HEK293 (cell line): ENCODE measurements at regions not wholly inside any gene's neighbourhood (a gene's known extent, or its start where the extent isn't known, plus 50 kb on each side); places are given as distances from the start of the nearest gene placed in this dataset.

Experiments used
- CTCF ChIA-PET: fragments of 350-600 bp; formaldehyde crosslinking; extraction: SDS; loops from one replicate; lab custom pipeline; 2021; ENCODE audit warnings: antibody characterized with exemption; lab: Yijun Ruan, JAX
- POLR2A ChIA-PET: fragments of 300-600 bp; formaldehyde crosslinking; extraction: SDS; loops from one replicate; lab custom pipeline; 2020; ENCODE audit warnings: antibody characterized with exemption, inconsistent platforms; lab: Yijun Ruan, JAX
- H3K27ac ChIP-seq: fragments of 200-500 bp; sonication (Bioruptor generic); 2 replicates; pipeline ENCODE4 v1.5.1; 2014; ENCODE audit warnings: low read depth, low read length, control low read depth, inconsistent platforms; ENCODE audit errors: extremely low read depth
- H3K36me3 ChIP-seq, 2 experiments: fragments of 200-500 bp in 1 of 2; sonication (Bioruptor generic) in 1 of 2; 1 replicate in 1 of 2; 2 replicates in 1 of 2; pipeline ENCODE4 v1.5.1; 2014 to 2017; ENCODE audit warnings: inconsistent platforms in 2 of 2, low read length in 2 of 2; ENCODE audit not compliant: control insufficient read depth in 2 of 2, insufficient read depth in 1 of 2
- H3K4me1 ChIP-seq: fragments of 200-500 bp; sonication (Bioruptor generic); 2 replicates; pipeline ENCODE4 v1.5.1; 2014; ENCODE audit warnings: mild to moderate bottlenecking, low read length, inconsistent platforms; ENCODE audit not compliant: control insufficient read depth, insufficient read depth
- H3K4me3 ChIP-seq: 2 replicates; pipeline ENCODE4 v1.5.1; 2011; ENCODE audit warnings: low read depth, mild to moderate bottlenecking, control low read depth, low read length, moderate library complexity
- H3K9me3 ChIP-seq: fragments of 200-500 bp; sonication (Bioruptor generic); 2 replicates; pipeline ENCODE4 v1.5.1; 2014; ENCODE audit warnings: low read depth, low read length, inconsistent platforms; ENCODE audit not compliant: control insufficient read depth, insufficient read depth
- GLIS1 ChIP-seq: fragments of 450-650 bp; formaldehyde crosslinking; IDR thresholded peaks from 2 replicates; pipeline ENCODE4 v1.5.1; 2016; ENCODE audit warnings: missing biosample characterization, missing genetic modification characterization
- RBAK ChIP-seq: fragments of 450-650 bp; formaldehyde crosslinking; IDR thresholded peaks from 2 replicates; pipeline ENCODE4 v1.5.1; 2016; ENCODE audit warnings: missing biosample characterization, missing genetic modification characterization
- SP2 ChIP-seq: fragments of 450-650 bp; formaldehyde crosslinking; IDR thresholded peaks from 2 replicates; pipeline ENCODE4 v1.5.1; 2016; ENCODE audit warnings: missing biosample characterization, missing genetic modification characterization
- TRIM28 ChIP-seq: IDR thresholded peaks from 2 replicates; pipeline ENCODE4 v1.6.1; 2011; ENCODE audit warnings: low read length, control low read depth, borderline replicate concordance
- WT1 ChIP-seq: fragments of 450-650 bp; formaldehyde crosslinking; IDR thresholded peaks from 2 replicates; pipeline ENCODE4 v1.5.1; 2016; ENCODE audit warnings: missing biosample characterization, missing genetic modification characterization
- ZBTB10 ChIP-seq: fragments of 450-650 bp; formaldehyde crosslinking; IDR thresholded peaks from 2 replicates; pipeline ENCODE4 v1.5.1; 2016; ENCODE audit warnings: missing biosample characterization, missing genetic modification characterization
- ZBTB49 ChIP-seq: fragments of 450-650 bp; formaldehyde crosslinking; IDR thresholded peaks from 2 replicates; pipeline ENCODE4 v1.5.1; 2016; ENCODE audit warnings: missing biosample characterization, missing genetic modification characterization, low read depth
- ZFP3 ChIP-seq: fragments of 450-650 bp; formaldehyde crosslinking; IDR thresholded peaks from 2 replicates; pipeline ENCODE4 v1.5.1; 2016; ENCODE audit warnings: low read depth, missing biosample characterization, missing genetic modification characterization
- ZFP41 ChIP-seq: fragments of 450-650 bp; formaldehyde crosslinking; IDR thresholded peaks from 2 replicates; pipeline ENCODE4 v1.5.1; 2016; ENCODE audit warnings: missing biosample characterization, missing genetic modification characterization, borderline replicate concordance
- ZNF155 ChIP-seq: fragments of 450-650 bp; formaldehyde crosslinking; IDR thresholded peaks from 2 replicates; pipeline ENCODE4 v1.5.1; 2016; ENCODE audit warnings: missing biosample characterization, missing genetic modification characterization
- ZNF302 ChIP-seq: fragments of 450-650 bp; formaldehyde crosslinking; IDR thresholded peaks from 2 replicates; pipeline ENCODE4 v1.5.1; 2016; ENCODE audit warnings: missing biosample characterization, missing genetic modification characterization, low read depth
- ZNF335 ChIP-seq: fragments of 450-650 bp; formaldehyde crosslinking; conservative IDR thresholded peaks from 2 replicates; pipeline ENCODE4 v1.5.1; 2016; ENCODE audit warnings: missing biosample characterization, missing genetic modification characterization
- ZNF48 ChIP-seq: fragments of 450-650 bp; formaldehyde crosslinking; IDR thresholded peaks from 2 replicates; pipeline ENCODE4 v1.5.1; 2016; ENCODE audit warnings: missing biosample characterization, missing genetic modification characterization
- ZNF529 ChIP-seq: fragments of 450-650 bp; formaldehyde crosslinking; IDR thresholded peaks from 2 replicates; pipeline ENCODE4 v1.5.1; 2017; ENCODE audit warnings: missing genetic modification characterization, missing biosample characterization; ENCODE audit not compliant: insufficient replicate concordance
- ZNF580 ChIP-seq: fragments of 450-650 bp; formaldehyde crosslinking; IDR thresholded peaks from 2 replicates; pipeline ENCODE4 v1.5.1; 2016; ENCODE audit warnings: missing biosample characterization, missing genetic modification characterization
- ZNF654 ChIP-seq: fragments of 450-650 bp; formaldehyde crosslinking; IDR thresholded peaks from 2 replicates; pipeline ENCODE4 v1.5.1; 2016; ENCODE audit warnings: low read depth, missing biosample characterization, missing genetic modification characterization
- TF ChIP-seq, protein P1 (sequence below): fragments of 450-650 bp; formaldehyde crosslinking; IDR thresholded peaks from 2 replicates; pipeline ENCODE4 v1.5.1; 2017; ENCODE audit warnings: missing biosample characterization, mild to moderate bottlenecking, missing genetic modification characterization, moderate library complexity
- TF ChIP-seq, protein P2 (sequence below): fragments of 450-650 bp; formaldehyde crosslinking; IDR thresholded peaks from 2 replicates; pipeline ENCODE4 v1.5.1; 2016; ENCODE audit warnings: missing biosample characterization, missing genetic modification characterization
- TF ChIP-seq, protein P3 (sequence below): fragments of 450-650 bp; formaldehyde crosslinking; IDR thresholded peaks from 2 replicates; pipeline ENCODE4 v1.5.1; 2016; ENCODE audit warnings: missing biosample characterization, missing genetic modification characterization, borderline replicate concordance
- TF ChIP-seq, protein P4 (sequence below): fragments of 450-650 bp; formaldehyde crosslinking; IDR thresholded peaks from 2 replicates; pipeline ENCODE4 v1.5.1; 2016; ENCODE audit warnings: missing biosample characterization, missing genetic modification characterization

DNA sequence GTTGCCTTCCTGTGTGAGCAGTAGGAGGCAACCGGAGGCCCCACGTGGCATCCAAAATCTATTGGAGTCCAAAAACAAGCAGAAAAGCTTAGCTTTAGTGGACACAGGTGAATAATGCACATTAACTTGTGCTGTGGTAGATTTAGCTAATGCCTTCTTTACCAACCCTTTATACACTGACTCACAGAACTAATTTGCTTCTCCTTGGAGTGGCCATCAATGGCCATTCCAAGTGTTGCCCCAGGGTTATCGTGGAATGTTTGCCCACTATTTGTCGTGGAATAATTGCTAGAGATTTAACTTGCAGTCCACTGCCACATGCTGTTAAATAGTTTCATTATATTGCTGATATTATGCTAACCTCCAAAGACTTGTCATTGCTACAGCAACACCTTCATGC is 729.1 kb downstream of the STPG2 start:
- POLR2A ChIA-PET, result no interaction called here
- Histone ChIP-seq H3K9me3 (no peaks in the 10 kb centered on the region), H3K4me1 (no peaks in the 10 kb centered on the region), H3K4me3 (no peak overlapping the region), H3K27ac (no peak overlapping the region), H3K36me3 (no peaks in the 10 kb centered on the region)
- TF ChIP-seq RBAK (tag by site-specific recombination) (no peak), ZNF335 (tag by site-specific recombination) (no peak), ZFP41 (no peak), ZBTB49 (tag by site-specific recombination) (no peak), ZNF654 (tag by site-specific recombination) (no peak)
- CTCF ChIA-PET, result no interaction called here

DNA sequence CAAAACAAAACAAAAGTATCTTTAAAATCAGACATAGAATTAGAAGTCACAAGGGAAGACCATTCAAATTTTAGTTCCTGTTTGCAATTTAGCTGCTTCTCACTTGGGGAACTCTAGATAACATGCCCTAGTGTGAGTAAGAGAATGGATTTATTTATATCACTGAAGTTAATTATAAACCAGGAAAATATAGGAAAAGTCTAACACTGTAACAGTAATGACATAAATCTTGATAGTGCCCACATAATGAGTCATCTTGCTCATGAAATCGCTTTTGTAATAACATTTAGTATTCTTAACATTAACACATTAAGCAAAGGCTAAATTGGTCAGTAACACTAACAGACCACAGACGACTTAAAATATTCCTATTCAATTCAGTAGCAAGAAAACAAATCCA is 710.7 kb downstream of the STPG2 start:
- Histone ChIP-seq H3K27ac (no peak overlapping the region), H3K9me3 (no peaks in the 10 kb centered on the region), H3K4me1 (no peaks in the 10 kb centered on the region), H3K4me3 (no peak overlapping the region), H3K36me3 (no peaks in the 10 kb centered on the region)
- CTCF ChIA-PET, result no interaction called here
- POLR2A ChIA-PET, result no interaction called here
- TF ChIP-seq TRIM28 (no peak), SP2 (tag by site-specific recombination) (no peak), ZFP41 (no peak), ZNF155 (tag by site-specific recombination) (no peak), ZNF529 (tag by site-specific recombination) (no peak), WT1 (tag by site-specific recombination) (no peak), ZNF302 (tag by site-specific recombination) (no peak), ZFP3 (tag by site-specific recombination) (no peak), ZBTB10 (tag by site-specific recombination) (no peak), ZNF580 (tag by site-specific recombination) (no peak), ZNF48 (tag by site-specific recombination) (no peak), GLIS1 (tag by site-specific recombination) (no peak)
- TF ChIP-seq, protein P1, sequence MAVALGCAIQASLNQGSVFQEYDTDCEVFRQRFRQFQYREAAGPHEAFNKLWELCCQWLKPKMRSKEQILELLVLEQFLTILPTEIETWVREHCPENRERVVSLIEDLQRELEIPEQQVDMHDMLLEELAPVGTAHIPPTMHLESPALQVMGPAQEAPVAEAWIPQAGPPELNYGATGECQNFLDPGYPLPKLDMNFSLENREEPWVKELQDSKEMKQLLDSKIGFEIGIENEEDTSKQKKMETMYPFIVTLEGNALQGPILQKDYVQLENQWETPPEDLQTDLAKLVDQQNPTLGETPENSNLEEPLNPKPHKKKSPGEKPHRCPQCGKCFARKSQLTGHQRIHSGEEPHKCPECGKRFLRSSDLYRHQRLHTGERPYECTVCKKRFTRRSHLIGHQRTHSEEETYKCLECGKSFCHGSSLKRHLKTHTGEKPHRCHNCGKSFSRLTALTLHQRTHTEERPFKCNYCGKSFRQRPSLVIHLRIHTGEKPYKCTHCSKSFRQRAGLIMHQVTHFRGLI (tag by site-specific recombination), result no peak
- TF ChIP-seq, protein P2, sequence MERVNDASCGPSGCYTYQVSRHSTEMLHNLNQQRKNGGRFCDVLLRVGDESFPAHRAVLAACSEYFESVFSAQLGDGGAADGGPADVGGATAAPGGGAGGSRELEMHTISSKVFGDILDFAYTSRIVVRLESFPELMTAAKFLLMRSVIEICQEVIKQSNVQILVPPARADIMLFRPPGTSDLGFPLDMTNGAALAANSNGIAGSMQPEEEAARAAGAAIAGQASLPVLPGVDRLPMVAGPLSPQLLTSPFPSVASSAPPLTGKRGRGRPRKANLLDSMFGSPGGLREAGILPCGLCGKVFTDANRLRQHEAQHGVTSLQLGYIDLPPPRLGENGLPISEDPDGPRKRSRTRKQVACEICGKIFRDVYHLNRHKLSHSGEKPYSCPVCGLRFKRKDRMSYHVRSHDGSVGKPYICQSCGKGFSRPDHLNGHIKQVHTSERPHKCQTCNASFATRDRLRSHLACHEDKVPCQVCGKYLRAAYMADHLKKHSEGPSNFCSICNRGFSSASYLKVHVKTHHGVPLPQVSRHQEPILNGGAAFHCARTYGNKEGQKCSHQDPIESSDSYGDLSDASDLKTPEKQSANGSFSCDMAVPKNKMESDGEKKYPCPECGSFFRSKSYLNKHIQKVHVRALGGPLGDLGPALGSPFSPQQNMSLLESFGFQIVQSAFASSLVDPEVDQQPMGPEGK (tag by site-specific recombination), result no peak
- TF ChIP-seq, protein P3, sequence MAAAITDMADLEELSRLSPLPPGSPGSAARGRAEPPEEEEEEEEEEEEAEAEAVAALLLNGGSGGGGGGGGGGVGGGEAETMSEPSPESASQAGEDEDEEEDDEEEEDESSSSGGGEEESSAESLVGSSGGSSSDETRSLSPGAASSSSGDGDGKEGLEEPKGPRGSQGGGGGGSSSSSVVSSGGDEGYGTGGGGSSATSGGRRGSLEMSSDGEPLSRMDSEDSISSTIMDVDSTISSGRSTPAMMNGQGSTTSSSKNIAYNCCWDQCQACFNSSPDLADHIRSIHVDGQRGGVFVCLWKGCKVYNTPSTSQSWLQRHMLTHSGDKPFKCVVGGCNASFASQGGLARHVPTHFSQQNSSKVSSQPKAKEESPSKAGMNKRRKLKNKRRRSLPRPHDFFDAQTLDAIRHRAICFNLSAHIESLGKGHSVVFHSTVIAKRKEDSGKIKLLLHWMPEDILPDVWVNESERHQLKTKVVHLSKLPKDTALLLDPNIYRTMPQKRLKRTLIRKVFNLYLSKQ (tag by site-specific recombination), result no peak
- TF ChIP-seq, protein P4, sequence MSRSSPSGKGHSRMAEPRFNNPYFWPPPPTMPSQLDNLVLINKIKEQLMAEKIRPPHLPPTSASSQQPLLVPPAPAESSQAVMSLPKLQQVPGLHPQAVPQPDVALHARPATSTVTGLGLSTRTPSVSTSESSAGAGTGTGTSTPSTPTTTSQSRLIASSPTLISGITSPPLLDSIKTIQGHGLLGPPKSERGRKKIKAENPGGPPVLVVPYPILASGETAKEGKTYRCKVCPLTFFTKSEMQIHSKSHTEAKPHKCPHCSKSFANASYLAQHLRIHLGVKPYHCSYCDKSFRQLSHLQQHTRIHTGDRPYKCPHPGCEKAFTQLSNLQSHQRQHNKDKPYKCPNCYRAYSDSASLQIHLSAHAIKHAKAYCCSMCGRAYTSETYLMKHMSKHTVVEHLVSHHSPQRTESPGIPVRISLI (tag by site-specific recombination), result no peak
